ENCODE measurements at regions not wholly inside any gene's neighbourhood (a gene's known extent, or its start where the extent isn't known, plus 50 kb on each side); places are given as distances from the start of the nearest gene placed in this dataset.
A peak's percentile ranks its signal among the peaks of the same experiment; 100 is the strongest.

- ChIA-PET POLR2A (no interaction called here), CTCF (interaction anchor here (0.6 kb wide), 1 partner anchor 588 kb away, joined by 4 read pairs; no protein-coding TSS in a partner anchor)
- H3K27ac ChIP-seq (ENCODE audit: extremely low read depth, low read depth, low read length) = no peak overlapping the region
- H3K4me1 ChIP-seq (ENCODE audit: control insufficient read depth, insufficient read depth, low read length) = no peaks in the 10 kb centered on the region
- H3K9me3 ChIP-seq (ENCODE audit: control insufficient read depth, insufficient read depth, low read depth, low read length) = no peaks in the 10 kb centered on the region
- no peak overlapping the region for H3K4me3 ChIP-seq (ENCODE audit: low read depth, low read length)
- TF ChIP-seq ZNF747 (tag by site-specific recombination; IDR thresholded peaks at IDR 0.05) = no peak
- no peaks in the 10 kb centered on the region for H3K36me3 ChIP-seq (ENCODE audit: control insufficient read depth in 2 of 2, insufficient read depth in 1 of 2, low read length in 2 of 2)
These were observed 62.8 kb downstream of the MYCN start for GRCh38 chr2:16003152-16003551.

GRCh38 chr2:16002575-16002974, 62.2 kb downstream of the MYCN start:
- Histone ChIP-seq H3K27ac (ENCODE audit: extremely low read depth, low read depth, low read length) (no peak overlapping the region), H3K4me1 (ENCODE audit: control insufficient read depth, insufficient read depth, low read length) (no peaks in the 10 kb centered on the region), H3K36me3 (ENCODE audit: control insufficient read depth in 2 of 2, insufficient read depth in 1 of 2, low read length in 2 of 2) (no peaks in the 10 kb centered on the region), H3K4me3 (ENCODE audit: low read depth, low read length) (no peak overlapping the region), H3K9me3 (ENCODE audit: control insufficient read depth, insufficient read depth, low read depth, low read length) (no peaks in the 10 kb centered on the region)
- TF ChIP-seq ZNF555 (tag by site-specific recombination; conservative IDR thresholded peaks at IDR 0.05) = 0 out of 2 replicates have a peak, but pooled peaks have one; percentile 11
- no peak for TF ChIP-seq ZNF175 (tag by site-specific recombination; IDR thresholded peaks at IDR 0.05)
- ChIA-PET CTCF (interaction anchor here (0.6 kb wide), 1 partner anchor 588 kb away, joined by 4 read pairs; no protein-coding TSS in a partner anchor), POLR2A (no interaction called here)

GRCh38 chr2:16002144-16002543, 61.8 kb downstream of the MYCN start:
- Histone ChIP-seq H3K9me3 (ENCODE audit: control insufficient read depth, insufficient read depth, low read depth, low read length) (no peaks in the 10 kb centered on the region), H3K36me3 (ENCODE audit: control insufficient read depth in 2 of 2, insufficient read depth in 1 of 2, low read length in 2 of 2) (no peaks in the 10 kb centered on the region), H3K4me3 (ENCODE audit: low read depth, low read length) (no peak overlapping the region), H3K4me1 (ENCODE audit: control insufficient read depth, insufficient read depth, low read length) (no peaks in the 10 kb centered on the region), H3K27ac (ENCODE audit: extremely low read depth, low read depth, low read length) (no peak overlapping the region)
- no peak for TF ChIP-seq KLF9 (tag by site-specific recombination; IDR thresholded peaks at IDR 0.05; ENCODE audit: low read depth)
- no peak for TF ChIP-seq ZNF211 (tag by site-specific recombination; IDR thresholded peaks at IDR 0.05; ENCODE audit: low read depth)
- no peak for TF ChIP-seq ZBTB10 (tag by site-specific recombination; IDR thresholded peaks at IDR 0.05)
- ChIA-PET POLR2A (no interaction called here), CTCF (no interaction called here)

GRCh38 chr2:16000642-16001041, 60.3 kb downstream of the MYCN start:
- Histone ChIP-seq H3K9me3 (ENCODE audit: control insufficient read depth, insufficient read depth, low read depth, low read length) (no peaks in the 10 kb centered on the region), H3K4me1 (ENCODE audit: control insufficient read depth, insufficient read depth, low read length) (no peaks in the 10 kb centered on the region), H3K27ac (ENCODE audit: extremely low read depth, low read depth, low read length) (no peak overlapping the region), H3K4me3 (ENCODE audit: low read depth, low read length) (no peak overlapping the region), H3K36me3 (ENCODE audit: control insufficient read depth in 2 of 2, insufficient read depth in 1 of 2, low read length in 2 of 2) (no peaks in the 10 kb centered on the region)
- CTCF ChIA-PET = no interaction called here
- POLR2A ChIA-PET = no interaction called here
- TF ChIP-seq ZNF776 (tag by site-specific recombination; IDR thresholded peaks at IDR 0.05; ENCODE audit: borderline replicate concordance) (no peak), ZNF354C (tag by site-specific recombination; IDR thresholded peaks at IDR 0.05; ENCODE audit: borderline replicate concordance, low read depth) (no peak), ZNF133 (tag by site-specific recombination; IDR thresholded peaks at IDR 0.05) (no peak), ZNF518A (tag by site-specific recombination; conservative IDR thresholded peaks at IDR 0.05; ENCODE audit: low read depth) (no peak), BCL11A (tag by site-specific recombination; IDR thresholded peaks at IDR 0.05; ENCODE audit: low read depth) (no peak), CTCF (tag by site-specific recombination; IDR thresholded peaks at IDR 0.05) (no peak), ZNF610 (tag by site-specific recombination; IDR thresholded peaks at IDR 0.05; ENCODE audit: borderline replicate concordance) (no peak), ZNF529 (tag by site-specific recombination; IDR thresholded peaks at IDR 0.05; ENCODE audit: insufficient replicate concordance) (no peak), ZBTB44 (tag by site-specific recombination; IDR thresholded peaks at IDR 0.05) (no peak)
